DMS53 (cell line): ENCODE measurements at regions not wholly inside any gene's neighbourhood (a gene's known extent, or its start where the extent isn't known, plus 50 kb on each side); places are given as distances from the start of the nearest gene placed in this dataset.

ENCODE experiments used
- DNase-seq: peaks from one replicate; lab custom pipeline; 2025; lab: John Stamatoyannopoulos, UW

DNA sequence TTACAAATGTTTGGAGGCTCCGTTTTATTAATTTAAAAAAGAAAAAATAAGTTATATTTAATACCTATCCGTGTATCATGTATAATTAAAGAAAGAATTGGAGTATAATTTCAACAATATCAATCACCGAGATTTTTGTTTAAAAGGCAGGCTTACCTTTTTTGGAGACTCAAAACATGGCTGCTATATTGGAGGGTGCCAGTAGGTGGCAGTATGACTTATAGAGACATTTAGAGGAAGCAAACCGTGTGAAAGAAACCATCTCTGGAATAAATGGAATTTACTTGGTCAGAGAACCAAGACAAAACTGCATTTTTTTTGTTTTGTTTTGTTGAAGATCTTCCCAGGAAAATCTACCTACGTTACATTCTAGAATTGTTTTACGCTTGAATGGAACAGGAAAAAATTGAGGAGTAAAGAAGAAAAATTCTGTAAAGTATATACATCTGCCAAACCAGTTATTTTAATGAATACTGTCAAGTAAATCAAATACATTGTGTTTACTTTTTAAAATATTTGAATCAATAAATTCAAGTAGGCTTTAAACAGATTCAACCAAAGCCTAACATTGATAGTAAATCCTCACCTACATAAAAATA lies 802.6 kb upstream of the ALCAM start:
- peak; percentile 60 for DNase-seq

DNA sequence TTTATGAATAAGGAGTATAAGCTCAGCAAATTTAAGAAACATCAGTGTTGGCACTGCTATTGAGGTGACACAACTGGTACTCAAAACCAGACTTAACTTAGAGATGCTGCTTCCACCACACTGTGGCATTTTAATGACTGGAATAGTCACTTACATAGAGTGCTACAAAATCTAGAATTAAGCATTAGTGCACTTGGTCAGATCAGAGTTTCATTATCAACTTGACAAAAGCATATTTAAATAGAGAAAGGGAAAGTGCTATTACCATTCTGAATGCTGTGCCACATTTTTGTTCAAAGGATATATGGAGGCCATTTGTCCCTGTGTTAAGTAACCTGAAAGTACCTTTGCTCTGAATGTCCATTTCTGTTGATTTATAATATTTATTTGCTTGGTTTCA lies 800.7 kb upstream of the ALCAM start:
- no peak for DNase-seq

DNA sequence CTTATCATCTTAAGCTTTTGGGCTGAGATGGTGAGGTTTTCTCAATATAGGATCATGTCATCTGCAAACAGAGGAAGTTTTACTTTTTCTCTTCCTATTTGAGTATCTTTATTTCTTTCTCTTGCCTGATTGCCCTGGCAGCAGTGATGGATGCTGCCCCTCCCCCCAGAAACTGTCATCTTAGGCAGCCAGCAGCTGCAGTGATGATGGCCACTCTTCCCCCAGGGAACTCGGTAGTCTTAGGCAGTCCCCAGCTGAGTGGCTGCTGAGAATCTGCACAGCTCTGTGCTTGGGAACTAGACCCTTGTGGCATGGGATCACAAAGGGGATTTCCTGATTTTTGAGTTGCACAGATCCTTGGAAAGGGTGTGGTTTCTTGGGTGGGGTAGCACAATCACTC lies 791.1 kb upstream of the ALCAM start:
- DNase-seq: no peak

DNA sequence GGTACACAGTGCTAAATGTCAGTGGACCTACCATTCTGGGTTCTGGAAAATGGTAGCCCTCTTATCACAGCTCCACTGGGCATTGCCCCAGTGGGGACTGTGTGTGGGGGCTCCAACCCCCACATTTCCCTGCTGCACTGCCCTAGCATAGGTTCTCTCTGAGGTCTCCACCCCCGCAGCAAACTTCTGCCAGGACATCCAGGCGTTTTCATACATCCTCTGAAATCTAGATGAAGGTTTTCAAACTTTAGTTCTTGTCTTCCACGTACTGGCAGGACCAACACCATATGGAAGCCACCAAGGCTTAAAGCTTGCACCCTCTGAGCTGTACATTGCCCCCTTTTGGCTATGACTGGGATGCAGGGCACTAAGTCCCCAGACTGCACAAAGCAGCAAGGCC lies 788.2 kb upstream of the ALCAM start:
- DNase-seq: peak; percentile 30

DNA sequence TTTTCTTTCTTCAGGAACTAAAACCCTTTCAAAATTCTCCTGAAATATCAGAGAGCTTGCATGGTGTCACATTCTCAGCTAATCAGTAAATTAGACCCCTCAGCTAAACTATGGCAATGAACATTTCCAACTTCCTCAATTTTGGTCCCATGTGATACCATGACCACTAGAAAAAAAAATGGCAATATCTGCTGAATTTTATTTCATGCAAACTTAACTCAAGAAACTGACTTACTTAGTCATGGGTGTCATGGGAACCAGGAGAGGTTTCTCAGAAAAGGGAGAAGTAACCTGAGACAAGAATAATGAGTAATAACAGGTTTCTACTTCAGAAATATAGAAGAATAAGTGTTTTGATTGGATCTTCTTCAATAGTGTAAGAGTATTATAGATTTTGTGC lies 784.6 kb upstream of the ALCAM start:
- DNase-seq: no peak

DNA sequence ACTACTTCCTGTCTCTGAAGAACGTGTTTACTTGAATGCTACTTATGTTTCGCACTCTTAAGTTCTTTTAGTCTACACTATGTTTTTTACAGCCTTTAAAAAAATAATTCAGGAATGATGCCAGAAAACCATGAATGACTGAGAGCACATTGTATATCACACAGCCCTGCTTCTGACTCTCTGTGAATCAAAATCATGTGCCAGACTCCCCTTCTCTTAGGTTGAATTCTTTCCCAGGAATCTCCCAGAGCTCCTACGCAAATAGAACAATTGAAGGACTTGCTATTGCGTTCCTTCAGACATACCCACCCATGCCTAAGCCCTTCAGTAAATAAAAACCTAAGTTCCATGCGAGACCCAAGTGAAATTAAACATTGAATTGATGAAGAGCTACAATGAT lies 782.0 kb upstream of the ALCAM start:
- no peak for DNase-seq

DNA sequence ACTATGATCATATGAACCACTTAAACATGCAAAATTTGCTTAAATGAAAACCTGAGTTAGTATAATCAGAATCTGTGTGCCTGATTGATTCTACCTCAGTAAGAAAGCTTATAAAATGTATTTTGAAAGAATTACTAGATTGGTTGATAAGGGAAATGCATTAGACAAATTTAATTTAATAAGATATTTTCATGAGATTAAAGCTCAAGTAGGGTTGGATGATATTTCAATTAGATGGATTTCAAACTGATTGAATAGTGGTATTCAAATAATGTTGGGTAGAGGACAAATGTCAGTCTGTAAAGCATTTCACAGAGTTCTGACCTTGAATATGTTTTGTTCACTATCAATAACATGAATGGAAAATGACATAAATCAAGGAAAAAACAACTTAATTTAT lies 780.4 kb upstream of the ALCAM start:
- no peak for DNase-seq

DNA sequence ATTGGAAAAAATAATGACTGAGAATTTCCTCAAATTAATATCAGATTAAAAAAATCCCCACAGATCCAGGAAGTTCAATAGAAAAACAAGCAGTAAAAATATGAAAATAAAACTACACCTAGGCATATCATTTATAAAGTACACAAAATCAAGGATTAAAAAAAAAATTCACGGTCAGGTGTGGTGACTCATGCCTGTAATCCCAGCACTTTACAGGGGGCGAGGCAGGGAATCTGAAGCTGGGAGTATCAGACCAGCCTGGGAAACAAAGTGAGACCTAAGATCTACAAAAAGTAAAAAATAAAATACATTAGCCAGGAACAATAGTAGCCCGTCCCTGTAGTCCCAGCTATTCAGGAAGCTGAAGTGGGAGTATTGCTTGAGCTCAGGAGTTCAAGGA lies 778.3 kb upstream of the ALCAM start:
- no peak for DNase-seq

DNA sequence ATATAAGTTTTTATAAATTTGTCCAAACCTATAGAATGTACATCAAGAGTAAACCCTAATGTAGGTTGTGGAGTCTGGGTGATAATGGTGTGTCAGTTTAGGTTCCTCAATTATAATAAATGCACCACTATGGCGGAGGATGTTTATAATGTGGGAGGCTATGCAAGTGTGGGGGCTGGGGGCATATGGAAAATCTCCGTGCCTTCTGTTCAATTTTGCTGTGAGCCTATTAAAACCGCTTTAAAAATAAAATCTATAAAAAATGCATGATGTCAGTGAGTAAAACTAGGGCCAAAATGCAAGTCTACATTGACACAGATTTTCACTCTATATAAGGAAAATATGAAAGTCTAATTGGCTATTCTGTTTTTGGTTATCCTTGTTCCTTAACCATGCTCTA lies 774.9 kb upstream of the ALCAM start:
- no peak for DNase-seq

DNA sequence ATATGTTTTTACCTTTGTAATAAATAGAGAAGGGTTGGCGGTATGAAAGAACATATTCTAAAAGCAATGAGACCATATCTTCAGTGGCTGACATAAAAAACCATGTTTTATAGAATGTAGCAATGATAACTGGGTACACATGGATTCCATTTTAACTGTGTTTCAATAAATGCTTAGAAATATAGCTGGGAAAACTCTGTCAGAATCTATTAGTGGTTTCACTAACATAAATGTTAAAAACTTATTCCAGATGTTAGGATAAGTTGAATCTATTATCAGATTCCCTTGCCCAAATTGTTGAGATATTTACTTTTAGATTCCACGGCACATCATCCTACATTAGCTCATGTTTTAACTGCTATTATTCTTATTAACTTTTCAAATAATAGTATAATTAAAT lies 772.2 kb upstream of the ALCAM start:
- DNase-seq: no peak

DNA sequence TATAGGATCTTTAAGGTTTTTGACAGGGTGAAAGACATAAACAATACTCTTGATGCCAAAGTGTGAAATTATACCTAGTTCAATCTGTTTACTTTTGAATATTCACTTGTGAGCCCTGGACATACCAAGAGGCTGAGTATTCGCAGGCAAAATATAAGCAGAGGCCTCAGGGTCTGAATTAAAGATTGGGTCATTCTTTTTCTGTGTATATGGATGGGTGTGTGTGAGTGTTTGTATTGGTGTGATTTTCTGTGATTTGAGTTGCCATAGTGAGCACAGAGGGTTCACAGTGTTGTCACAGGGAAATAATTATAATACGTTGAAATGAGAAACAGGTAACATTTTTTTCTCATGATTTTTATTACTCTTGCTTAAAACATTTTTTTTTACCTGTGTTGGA lies 770.7 kb upstream of the ALCAM start:
- no peak for DNase-seq

DNA sequence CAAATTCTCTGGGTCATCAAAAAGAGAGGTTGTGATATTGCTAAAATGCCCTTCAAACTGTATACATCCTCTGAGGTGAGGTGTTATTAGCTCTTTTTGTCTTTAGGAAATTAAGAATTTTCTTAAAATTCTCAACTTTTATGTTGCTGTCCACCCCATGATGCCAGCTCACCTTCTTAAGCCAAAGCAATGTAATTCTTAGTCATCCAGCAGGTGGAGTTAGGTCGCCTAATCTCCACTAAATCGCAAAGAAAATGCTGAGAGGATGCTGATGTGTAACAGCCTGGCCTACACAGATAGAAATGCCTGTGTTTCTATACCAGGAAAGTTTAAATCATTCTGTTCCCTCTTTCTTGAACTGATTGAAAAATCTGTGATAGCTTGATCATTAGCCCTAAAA lies 770.2 kb upstream of the ALCAM start:
- DNase-seq: peak; percentile 71

DNA sequence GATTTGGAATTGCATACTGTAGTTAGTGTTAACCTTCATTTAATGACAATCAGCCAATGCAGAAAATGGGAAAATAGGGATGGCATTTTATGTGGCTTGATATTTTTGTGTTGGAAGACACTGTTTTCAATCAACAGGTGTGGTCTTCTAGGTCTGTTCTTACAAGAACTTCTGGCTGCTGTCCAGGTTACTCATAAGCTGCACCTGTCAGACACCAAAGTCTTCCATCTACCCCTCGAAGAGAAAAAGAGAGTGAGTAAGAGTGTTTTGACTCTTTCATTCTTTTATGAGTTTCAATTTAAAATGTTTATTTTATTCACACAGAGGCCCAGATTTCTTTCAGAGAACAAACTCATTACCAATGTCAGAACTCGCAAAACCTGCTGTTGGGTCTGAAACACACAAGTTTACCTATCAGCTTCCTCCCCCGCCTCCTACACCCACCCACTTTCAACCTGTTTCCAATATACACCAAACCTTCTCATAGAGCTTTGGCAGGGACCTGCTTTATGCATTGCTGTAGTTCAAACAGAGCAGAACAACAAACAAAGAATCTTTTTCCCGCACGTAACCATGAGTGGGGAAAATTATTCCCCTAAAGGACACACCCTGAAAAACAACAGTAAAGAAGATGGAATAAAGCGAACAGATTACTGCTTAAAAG lies 767.7 kb upstream of the ALCAM start:
- DNase-seq: peak; percentile 62

DNA sequence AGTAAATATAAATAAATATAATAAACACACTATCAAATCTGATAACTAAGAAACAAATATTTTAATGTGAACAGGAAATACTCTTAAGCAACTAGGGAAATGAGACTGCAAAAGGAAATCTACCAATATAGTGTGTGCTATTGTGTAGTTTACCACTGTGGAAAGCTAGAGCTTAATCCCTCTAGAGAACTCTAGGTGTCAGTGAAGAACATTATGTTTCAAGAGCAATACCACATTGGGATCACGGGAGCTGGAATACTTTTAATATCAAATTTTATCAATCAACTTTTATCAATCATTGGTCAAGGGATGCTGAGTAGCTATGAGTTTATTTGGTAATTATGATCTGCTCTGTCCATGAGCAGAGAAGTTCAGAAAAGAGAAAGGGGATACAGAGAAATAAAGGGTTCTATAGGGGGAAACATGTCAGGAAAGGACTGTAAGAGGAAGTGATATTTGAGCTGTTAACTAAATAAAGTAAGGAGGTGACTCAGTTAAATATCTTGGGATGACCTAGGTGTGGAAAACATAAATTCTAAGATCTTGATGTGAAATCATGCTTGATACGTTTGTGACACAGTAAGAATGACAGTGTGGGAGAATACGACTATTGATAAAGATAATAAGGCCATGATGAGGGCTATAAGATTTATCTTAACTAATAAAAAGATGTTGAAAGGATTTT lies 762.2 kb upstream of the ALCAM start:
- peak; percentile 57 for DNase-seq

DNA sequence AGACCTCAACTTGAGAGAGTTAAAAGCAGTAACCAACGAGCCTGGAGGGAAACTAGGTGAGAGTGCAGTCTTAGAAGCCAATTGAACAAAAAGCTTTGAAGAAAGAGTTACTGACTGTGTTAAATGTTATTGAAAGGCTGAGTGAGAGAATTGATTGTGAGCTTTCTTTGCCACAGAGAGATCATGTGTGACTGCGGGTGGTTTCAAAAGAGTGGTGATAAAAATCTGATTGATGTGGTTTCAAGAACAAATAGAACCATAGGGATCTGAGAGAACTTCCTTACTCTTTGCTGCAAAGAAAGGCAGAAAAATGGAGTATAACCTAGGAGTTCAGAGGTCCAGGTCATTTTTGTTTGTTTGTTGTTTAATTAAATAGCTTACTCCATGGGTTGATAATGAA lies 759.9 kb upstream of the ALCAM start:
- peak; percentile 7 for DNase-seq

DNA sequence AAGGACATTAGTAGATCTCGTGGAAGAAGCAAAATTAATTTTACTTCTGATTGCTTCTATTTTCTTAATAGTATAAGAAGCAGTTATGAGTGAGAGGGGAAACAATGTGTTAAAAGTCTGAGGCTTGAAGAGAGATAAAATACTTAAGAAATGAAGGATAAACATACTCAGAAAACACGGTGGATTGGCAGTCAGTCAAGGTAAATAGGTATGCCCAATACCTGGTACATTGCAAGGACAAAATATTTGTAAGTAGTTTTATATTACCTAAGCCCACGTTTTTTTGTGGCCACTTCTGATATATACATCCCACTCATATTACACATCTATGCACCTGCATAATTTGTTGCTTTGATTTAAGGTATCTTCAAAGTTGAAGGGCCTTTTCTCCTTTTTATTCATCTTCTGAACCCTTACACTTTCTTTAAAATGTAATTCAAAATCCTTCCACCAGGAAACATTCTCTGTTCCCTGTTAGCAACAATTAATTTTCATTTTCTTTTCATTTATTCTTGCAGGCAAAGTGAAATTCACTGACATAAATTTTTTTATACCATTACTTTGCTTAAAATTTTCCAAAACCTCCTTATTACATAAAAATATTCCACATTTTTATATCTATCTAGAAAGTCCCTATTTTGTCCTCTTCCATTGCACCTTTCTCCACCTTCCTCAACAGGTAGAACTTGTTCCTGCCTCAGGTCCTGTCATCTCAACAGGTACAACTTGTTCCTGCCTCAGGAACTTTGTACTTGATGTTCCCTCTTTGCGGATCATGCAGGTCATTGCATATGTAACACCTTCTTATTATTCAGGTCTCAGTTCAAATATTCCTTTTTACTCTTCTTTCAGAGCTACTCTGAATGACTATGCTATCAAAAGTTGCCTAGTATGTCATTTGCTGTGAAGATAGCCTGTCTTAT lies 755.7 kb upstream of the ALCAM start:
- DNase-seq: peak; percentile 20

DNA sequence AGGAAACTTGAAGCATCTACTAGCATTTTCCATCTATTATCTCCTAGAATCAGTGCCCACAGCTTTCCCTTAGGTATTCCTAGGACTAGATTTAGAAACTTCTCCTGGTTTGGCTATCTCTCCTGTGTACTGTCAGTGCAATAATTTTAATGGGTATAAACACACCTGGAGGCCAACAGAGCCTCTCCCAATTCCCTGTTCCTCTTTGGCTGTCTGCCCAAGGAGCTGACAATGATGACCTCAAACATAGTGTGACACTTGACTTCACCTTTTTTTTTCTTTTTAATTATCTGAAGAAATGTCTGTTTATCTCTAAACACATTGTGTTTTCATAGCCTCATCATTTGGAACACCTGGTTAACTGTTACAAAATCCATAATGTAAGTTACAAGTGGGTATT lies 754.5 kb upstream of the ALCAM start:
- DNase-seq: peak; percentile 1

DNA sequence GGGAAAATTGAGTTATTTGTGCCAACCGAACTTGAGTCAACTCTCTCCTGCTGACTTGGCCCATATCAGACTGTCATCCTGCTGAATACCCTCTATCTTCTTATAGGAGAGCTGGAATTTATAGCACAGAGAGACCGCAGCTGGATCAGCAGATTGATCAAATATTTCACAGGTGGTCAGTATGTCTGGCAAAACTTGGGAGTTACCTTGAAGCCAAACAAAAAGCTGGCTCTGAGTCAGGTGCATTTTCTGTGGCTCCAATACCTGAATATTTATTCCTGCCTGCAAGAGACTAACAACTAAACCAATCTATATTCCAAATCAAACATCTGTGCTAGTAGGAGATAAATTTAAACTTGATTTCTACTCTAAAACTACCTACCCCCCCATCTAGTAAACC lies 752.1 kb upstream of the ALCAM start:
- no peak for DNase-seq

DNA sequence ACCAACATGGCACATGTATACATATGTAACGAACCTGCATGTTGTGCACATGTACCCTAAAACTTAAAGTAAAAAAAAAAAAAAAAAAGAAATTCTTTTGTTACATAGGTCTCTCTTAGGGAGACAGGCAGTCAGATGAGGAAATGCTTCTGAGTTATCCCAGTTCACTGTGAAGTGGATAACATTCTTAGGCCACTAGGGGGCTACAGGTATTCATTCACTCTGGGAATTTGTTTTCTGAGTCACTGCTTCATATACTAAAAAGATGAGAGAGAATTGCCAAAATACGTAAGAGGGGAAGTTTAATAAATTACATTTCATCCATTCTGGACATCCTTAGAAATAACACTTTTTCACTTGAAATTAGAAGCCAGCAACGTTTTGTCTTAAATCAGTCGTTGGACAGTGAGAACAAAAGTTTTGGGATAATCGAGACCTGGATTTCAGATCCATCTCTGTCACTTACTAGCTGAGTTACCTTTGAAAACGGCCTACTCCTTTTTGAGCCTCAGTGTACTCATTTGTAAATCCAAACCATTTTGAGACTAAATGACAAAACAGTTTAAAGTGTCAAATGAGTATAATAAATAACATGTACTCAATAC lies 738.4 kb upstream of the ALCAM start:
- DNase-seq: peak; percentile 65

DNA sequence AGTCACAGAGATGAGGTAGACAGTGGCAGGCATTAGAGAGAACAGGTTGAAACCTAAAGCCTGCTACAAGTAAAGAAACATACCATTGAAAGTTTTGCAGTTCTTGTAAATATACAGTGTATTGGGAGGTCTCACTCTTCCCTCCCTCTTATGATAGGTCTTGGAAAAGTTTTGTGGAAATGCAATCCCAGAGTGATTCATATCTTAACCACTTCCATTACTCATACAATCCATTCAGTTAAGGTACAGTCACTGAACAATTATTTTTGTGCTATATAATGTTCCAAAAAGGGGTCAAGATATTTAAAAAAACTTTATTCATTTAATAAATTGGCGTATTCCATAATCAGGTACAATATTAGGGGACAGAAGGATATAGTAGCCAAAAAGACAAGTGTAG lies 737.7 kb upstream of the ALCAM start:
- DNase-seq: no peak

DNA sequence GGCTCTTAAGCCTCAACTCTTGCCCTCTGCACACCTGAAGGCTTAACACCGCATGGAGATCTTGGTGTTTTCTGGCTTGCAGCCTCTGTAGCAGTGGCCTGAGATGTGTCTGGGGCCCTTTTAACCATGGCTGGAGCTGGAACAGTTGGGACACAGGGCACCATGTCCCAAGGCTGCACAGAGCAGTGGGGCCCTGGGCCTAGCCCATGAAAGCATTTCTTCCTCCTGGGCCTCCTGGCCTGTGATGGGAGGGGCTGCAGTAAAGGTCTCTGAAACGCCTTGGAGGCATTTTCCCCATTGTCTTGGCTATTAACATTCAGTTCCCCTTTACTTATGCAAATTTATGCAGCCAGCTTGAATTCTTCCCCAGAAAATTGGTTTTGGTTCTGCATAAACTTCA lies 735.5 kb upstream of the ALCAM start:
- DNase-seq: no peak

DNA sequence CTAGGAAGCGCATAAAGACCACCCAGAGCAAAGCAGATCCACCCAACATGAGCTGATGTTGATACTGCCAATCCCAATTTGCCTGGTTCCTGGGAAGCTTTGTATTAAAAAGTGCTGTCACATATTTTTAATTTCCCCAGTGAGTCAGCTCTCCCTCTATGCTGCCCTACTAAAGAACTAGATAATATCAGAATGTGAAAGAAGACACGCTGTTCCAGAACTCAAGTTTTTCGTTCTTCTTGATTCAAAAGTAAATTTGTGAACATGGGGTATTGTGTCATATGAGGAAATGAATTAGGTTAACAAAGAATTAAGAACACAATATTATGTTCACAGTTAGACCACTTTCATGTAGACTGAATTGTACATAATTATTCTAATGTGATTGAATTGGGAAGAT lies 734.2 kb upstream of the ALCAM start:
- DNase-seq: no peak
